ENCODE measurements at regions not wholly inside any gene's neighbourhood (a gene's known extent, or its start where the extent isn't known, plus 50 kb on each side); places are given as distances from the start of the nearest gene placed in this dataset.

DNA sequence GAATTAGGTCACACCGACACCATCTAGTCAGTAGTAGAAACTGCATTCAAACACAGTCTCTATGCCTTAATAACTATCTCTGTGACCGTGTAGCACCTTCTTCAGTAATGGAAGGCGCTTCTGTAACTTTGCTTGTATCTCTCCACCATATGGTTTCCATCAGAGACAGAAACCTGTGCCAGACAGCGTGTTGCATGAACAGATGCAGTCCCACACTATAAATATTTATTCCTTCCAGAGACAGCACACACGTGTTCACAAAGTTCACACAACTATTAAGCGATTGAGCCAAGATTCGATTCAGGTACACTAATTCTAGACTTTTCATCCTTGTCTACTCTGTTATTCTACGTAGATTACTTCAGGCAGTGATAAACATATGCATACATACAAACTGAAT is 873.9 kb upstream of the MBL2 start:
- no peak overlapping the region for H3K4me3 ChIP-seq (ENCODE audit: low read depth, low read length)
- H3K79me2 ChIP-seq, result no peaks in the 10 kb centered on the region
- no peak overlapping the region for H2AFZ ChIP-seq
- H3K4me2 ChIP-seq (ENCODE audit: low read length), result no peak overlapping the region
- TF ChIP-seq, protein P1, sequence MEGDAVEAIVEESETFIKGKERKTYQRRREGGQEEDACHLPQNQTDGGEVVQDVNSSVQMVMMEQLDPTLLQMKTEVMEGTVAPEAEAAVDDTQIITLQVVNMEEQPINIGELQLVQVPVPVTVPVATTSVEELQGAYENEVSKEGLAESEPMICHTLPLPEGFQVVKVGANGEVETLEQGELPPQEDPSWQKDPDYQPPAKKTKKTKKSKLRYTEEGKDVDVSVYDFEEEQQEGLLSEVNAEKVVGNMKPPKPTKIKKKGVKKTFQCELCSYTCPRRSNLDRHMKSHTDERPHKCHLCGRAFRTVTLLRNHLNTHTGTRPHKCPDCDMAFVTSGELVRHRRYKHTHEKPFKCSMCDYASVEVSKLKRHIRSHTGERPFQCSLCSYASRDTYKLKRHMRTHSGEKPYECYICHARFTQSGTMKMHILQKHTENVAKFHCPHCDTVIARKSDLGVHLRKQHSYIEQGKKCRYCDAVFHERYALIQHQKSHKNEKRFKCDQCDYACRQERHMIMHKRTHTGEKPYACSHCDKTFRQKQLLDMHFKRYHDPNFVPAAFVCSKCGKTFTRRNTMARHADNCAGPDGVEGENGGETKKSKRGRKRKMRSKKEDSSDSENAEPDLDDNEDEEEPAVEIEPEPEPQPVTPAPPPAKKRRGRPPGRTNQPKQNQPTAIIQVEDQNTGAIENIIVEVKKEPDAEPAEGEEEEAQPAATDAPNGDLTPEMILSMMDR (IDR thresholded peaks at IDR 0.05), result no peak
- H3K9me3 ChIP-seq (ENCODE audit: control insufficient read depth, low read length), result no peaks in the 10 kb centered on the region
- H3K9ac ChIP-seq, result no peak overlapping the region
- no peaks in the 10 kb centered on the region for H3K27me3 ChIP-seq (ENCODE audit: control insufficient read depth, insufficient read depth, low read length)
- H3K27ac ChIP-seq, result no peak overlapping the region
- H3K36me3 ChIP-seq (ENCODE audit: control insufficient read depth, insufficient read depth, low read length), result no peaks in the 10 kb centered on the region
- no peaks in the 10 kb centered on the region for H3K4me1 ChIP-seq

DNA sequence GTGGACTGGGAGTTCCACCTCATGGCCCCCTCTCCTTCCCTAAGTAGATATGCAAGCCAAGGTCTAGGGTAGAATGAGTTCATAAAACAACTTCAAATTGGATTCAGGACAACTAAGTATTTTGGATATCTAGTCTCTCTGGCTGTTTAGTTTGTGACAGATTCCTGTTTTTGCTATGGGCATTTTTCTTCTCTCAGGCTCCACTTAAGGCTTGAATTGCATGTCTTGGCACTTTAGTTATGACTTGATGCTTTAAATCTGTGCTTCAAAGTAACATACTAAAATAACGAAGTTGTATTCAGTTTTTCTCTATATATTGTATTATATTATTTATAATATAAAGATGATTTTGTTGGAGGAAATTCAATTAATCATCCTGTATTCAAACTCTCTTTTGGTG is 873.4 kb upstream of the MBL2 start:
- no peaks in the 10 kb centered on the region for H3K27me3 ChIP-seq (ENCODE audit: control insufficient read depth, insufficient read depth, low read length)
- H3K9ac ChIP-seq, result no peak overlapping the region
- no peak overlapping the region for H3K27ac ChIP-seq
- no peak overlapping the region for H2AFZ ChIP-seq
- H3K4me2 ChIP-seq (ENCODE audit: low read length), result no peak overlapping the region
- no peaks in the 10 kb centered on the region for H3K4me1 ChIP-seq
- H3K79me2 ChIP-seq, result no peaks in the 10 kb centered on the region
- H3K4me3 ChIP-seq (ENCODE audit: low read depth, low read length), result no peak overlapping the region
- no peaks in the 10 kb centered on the region for H3K36me3 ChIP-seq (ENCODE audit: control insufficient read depth, insufficient read depth, low read length)
- TF ChIP-seq, protein P1 (IDR thresholded peaks at IDR 0.05), result no peak
- H3K9me3 ChIP-seq (ENCODE audit: control insufficient read depth, low read length), result no peaks in the 10 kb centered on the region

DNA sequence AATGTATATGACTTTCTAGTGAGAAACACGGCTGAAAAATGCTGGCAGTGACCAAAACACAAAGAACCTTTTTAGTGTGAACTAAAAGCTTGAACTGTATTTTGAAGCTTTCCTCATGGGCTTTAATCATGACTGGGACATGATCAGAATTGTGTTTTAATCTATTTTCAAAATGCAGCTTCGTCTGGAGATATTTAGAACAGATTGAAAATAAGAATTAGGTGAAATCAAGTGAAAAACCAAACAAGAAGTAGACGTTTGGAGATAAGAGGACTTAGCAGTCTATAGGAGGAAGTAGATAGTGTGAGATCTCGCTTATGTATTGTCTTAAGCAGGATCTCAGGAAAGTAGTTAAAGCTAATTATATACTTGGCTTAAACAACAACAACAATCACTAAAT is 865.4 kb upstream of the MBL2 start:
- H3K27ac ChIP-seq, result no peak overlapping the region
- H3K36me3 ChIP-seq (ENCODE audit: control insufficient read depth, insufficient read depth, low read length), result no peaks in the 10 kb centered on the region
- no peak overlapping the region for H3K4me3 ChIP-seq (ENCODE audit: low read depth, low read length)
- H3K4me1 ChIP-seq, result no peaks in the 10 kb centered on the region
- no peaks in the 10 kb centered on the region for H3K9me3 ChIP-seq (ENCODE audit: control insufficient read depth, low read length)
- H3K27me3 ChIP-seq (ENCODE audit: control insufficient read depth, insufficient read depth, low read length), result no peaks in the 10 kb centered on the region
- H3K79me2 ChIP-seq, result no peaks in the 10 kb centered on the region
- no peak overlapping the region for H2AFZ ChIP-seq
- TF ChIP-seq, protein P1 (IDR thresholded peaks at IDR 0.05), result no peak
- H3K4me2 ChIP-seq (ENCODE audit: low read length), result no peak overlapping the region
- no peak overlapping the region for H3K9ac ChIP-seq

DNA sequence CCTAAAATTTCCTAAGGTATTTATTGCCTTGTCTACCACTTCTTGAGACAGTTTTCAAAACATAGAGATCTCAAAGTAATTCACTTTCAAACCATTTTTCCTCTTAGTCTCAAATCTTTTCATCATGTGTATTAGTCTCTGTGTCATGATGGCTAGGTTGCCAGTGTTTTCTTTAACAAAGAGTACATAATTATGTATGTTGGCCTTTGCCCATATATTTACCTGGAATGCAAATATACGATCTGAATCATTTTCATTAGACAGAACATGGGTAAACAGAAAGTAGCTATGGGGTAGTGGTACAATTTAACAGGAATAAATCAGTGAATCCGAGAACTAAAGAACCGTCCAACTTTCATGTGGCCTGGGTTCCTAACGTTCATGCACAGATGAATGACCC is 852.1 kb upstream of the MBL2 start:
- H3K9ac ChIP-seq, result no peak overlapping the region
- H3K36me3 ChIP-seq (ENCODE audit: control insufficient read depth, insufficient read depth, low read length), result no peaks in the 10 kb centered on the region
- no peak overlapping the region for H2AFZ ChIP-seq
- no peaks in the 10 kb centered on the region for H3K4me1 ChIP-seq
- H3K9me3 ChIP-seq (ENCODE audit: control insufficient read depth, low read length), result no peaks in the 10 kb centered on the region
- TF ChIP-seq, protein P1 (IDR thresholded peaks at IDR 0.05), result no peak
- no peak overlapping the region for H3K27ac ChIP-seq
- no peaks in the 10 kb centered on the region for H3K79me2 ChIP-seq
- no peaks in the 10 kb centered on the region for H3K27me3 ChIP-seq (ENCODE audit: control insufficient read depth, insufficient read depth, low read length)
- H3K4me3 ChIP-seq (ENCODE audit: low read depth, low read length), result no peak overlapping the region
- H3K4me2 ChIP-seq (ENCODE audit: low read length), result no peak overlapping the region

DNA sequence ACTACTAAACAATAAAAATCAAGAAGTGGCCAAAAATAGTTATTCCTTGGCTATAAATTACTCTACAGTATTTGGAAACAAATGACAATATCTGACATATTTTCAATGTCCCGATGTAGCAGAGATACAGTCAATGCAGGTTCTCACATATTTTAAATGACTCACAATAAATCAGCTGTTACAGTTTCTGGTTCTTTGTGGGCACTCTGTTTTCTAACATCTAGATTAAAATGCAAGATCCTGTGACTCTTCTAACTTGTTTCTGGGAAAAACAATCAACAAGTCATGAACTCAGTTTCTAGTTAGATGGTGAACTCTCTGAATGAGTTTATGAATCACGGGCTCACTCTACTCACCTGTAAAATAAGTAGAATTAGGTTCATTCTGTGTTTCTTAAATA is 849.6 kb upstream of the MBL2 start:
- TF ChIP-seq, protein P1 (IDR thresholded peaks at IDR 0.05), result no peak
- H3K9me3 ChIP-seq (ENCODE audit: control insufficient read depth, low read length), result no peaks in the 10 kb centered on the region
- no peaks in the 10 kb centered on the region for H3K27me3 ChIP-seq (ENCODE audit: control insufficient read depth, insufficient read depth, low read length)
- no peaks in the 10 kb centered on the region for H3K36me3 ChIP-seq (ENCODE audit: control insufficient read depth, insufficient read depth, low read length)
- no peak overlapping the region for H3K4me2 ChIP-seq (ENCODE audit: low read length)
- no peak overlapping the region for H2AFZ ChIP-seq
- H3K4me3 ChIP-seq (ENCODE audit: low read depth, low read length), result no peak overlapping the region
- no peak overlapping the region for H3K9ac ChIP-seq
- no peak overlapping the region for H3K27ac ChIP-seq
- H3K4me1 ChIP-seq, result peaks cover 5% of the 10 kb centered on the region
- no peaks in the 10 kb centered on the region for H3K79me2 ChIP-seq

Measured in parathyroid adenoma (tissue), 2 donors.